Activated T-helper 17 cell treated with anti-CD3 and anti-CD28 coated beads, Interleukin-2, amount 50 U/mL, for 72 hours (primary cell): ENCODE measurements at regions not wholly inside any gene's neighbourhood (a gene's known extent, or its start where the extent isn't known, plus 50 kb on each side); places are given as distances from the start of the nearest gene placed in this dataset.
A peak's percentile ranks its signal among the peaks of the same experiment; 100 is the strongest.

Source experiments
- ATAC-seq: fragments of 150-1000 bp; cut with Tn5 transposase; replicated peaks from 2 replicates; pipeline ENCODE4 v1.10.0; 2021; ENCODE audit warnings: mild to moderate bottlenecking, moderate library complexity
- H3K27ac Mint-ChIP-seq: one replicate; pipeline ENCODE4 v1.8.0; 2022; ENCODE audit warnings: mixed read lengths
- H3K27me3 Mint-ChIP-seq: one replicate; pipeline ENCODE4 v1.8.0; 2022; ENCODE audit warnings: mixed read lengths
- H3K36me3 Mint-ChIP-seq: one replicate; pipeline ENCODE4 v1.8.0; 2022; ENCODE audit warnings: low read depth, mild to moderate bottlenecking, mixed read lengths
- H3K4me1 Mint-ChIP-seq: one replicate; pipeline ENCODE4 v1.8.0; 2022; ENCODE audit warnings: mixed read lengths
- H3K4me3 Mint-ChIP-seq: one replicate; pipeline ENCODE4 v1.8.0; 2022; ENCODE audit warnings: mild to moderate bottlenecking, mixed read lengths
- H3K9me3 Mint-ChIP-seq: one replicate; pipeline ENCODE4 v1.8.0; 2022; ENCODE audit warnings: mixed read lengths

- no peaks in the 10 kb centered on the region for H3K9me3 Mint-ChIP-seq
- H3K27me3 Mint-ChIP-seq: peaks cover 3% of the 10 kb centered on the region
- no peak overlapping the region for H3K4me3 Mint-ChIP-seq
- no peaks in the 10 kb centered on the region for H3K4me1 Mint-ChIP-seq
- ATAC-seq: no peak
- H3K27ac Mint-ChIP-seq: no peak overlapping the region
- no peaks in the 10 kb centered on the region for H3K36me3 Mint-ChIP-seq
Observed at GRCh38 chr5:61965069-61965468, 340.9 kb upstream of the KIF2A start.

GRCh38 chr5:61965490-61965889 lies 340.5 kb upstream of the KIF2A start:
- no peaks in the 10 kb centered on the region for H3K9me3 Mint-ChIP-seq
- H3K27ac Mint-ChIP-seq: no peak overlapping the region
- no peak overlapping the region for H3K4me3 Mint-ChIP-seq
- no peaks in the 10 kb centered on the region for H3K36me3 Mint-ChIP-seq
- H3K4me1 Mint-ChIP-seq: no peaks in the 10 kb centered on the region
- H3K27me3 Mint-ChIP-seq: peaks cover 3% of the 10 kb centered on the region
- ATAC-seq: no peak

- no peak overlapping the region for H3K27ac Mint-ChIP-seq
- peaks cover 3% of the 10 kb centered on the region for H3K27me3 Mint-ChIP-seq
- ATAC-seq: no peak
- H3K9me3 Mint-ChIP-seq: no peaks in the 10 kb centered on the region
- no peaks in the 10 kb centered on the region for H3K36me3 Mint-ChIP-seq
- H3K4me3 Mint-ChIP-seq: no peak overlapping the region
- H3K4me1 Mint-ChIP-seq: no peaks in the 10 kb centered on the region
Observed at GRCh38 chr5:61966296-61966955, 339.6 kb upstream of the KIF2A start.

- Mint-ChIP-seq H3K27me3 (peaks cover 3% of the 10 kb centered on the region), H3K4me1 (no peaks in the 10 kb centered on the region), H3K27ac (no peak overlapping the region), H3K4me3 (no peak overlapping the region), H3K36me3 (no peaks in the 10 kb centered on the region), H3K9me3 (no peaks in the 10 kb centered on the region)
- ATAC-seq: no peak
Observed at GRCh38 chr5:61966997-61967396, 339.0 kb upstream of the KIF2A start.

GRCh38 chr5:61967681-61968080 lies 338.3 kb upstream of the KIF2A start:
- Mint-ChIP-seq H3K27me3 (peaks cover 3% of the 10 kb centered on the region), H3K9me3 (no peaks in the 10 kb centered on the region), H3K27ac (no peak overlapping the region), H3K4me3 (no peak overlapping the region), H3K4me1 (no peaks in the 10 kb centered on the region), H3K36me3 (no peaks in the 10 kb centered on the region)
- ATAC-seq: no peak

GRCh38 chr5:61969347-61969746 lies 336.7 kb upstream of the KIF2A start:
- Mint-ChIP-seq H3K4me3 (no peak overlapping the region), H3K36me3 (no peaks in the 10 kb centered on the region), H3K27ac (no peak overlapping the region), H3K9me3 (no peaks in the 10 kb centered on the region), H3K27me3 (peaks cover 3% of the 10 kb centered on the region), H3K4me1 (no peaks in the 10 kb centered on the region)
- no peak for ATAC-seq

- no peak overlapping the region for H3K4me3 Mint-ChIP-seq
- no peaks in the 10 kb centered on the region for H3K9me3 Mint-ChIP-seq
- no peaks in the 10 kb centered on the region for H3K4me1 Mint-ChIP-seq
- H3K27me3 Mint-ChIP-seq: peaks cover 3% of the 10 kb centered on the region
- no peak for ATAC-seq
- no peaks in the 10 kb centered on the region for H3K36me3 Mint-ChIP-seq
- no peak overlapping the region for H3K27ac Mint-ChIP-seq
Observed at GRCh38 chr5:61969755-61970154, 336.3 kb upstream of the KIF2A start.

GRCh38 chr5:61970218-61970617 lies 335.8 kb upstream of the KIF2A start:
- no peak overlapping the region for H3K27ac Mint-ChIP-seq
- no peak for ATAC-seq
- no peak overlapping the region for H3K4me3 Mint-ChIP-seq
- H3K9me3 Mint-ChIP-seq: no peaks in the 10 kb centered on the region
- no peaks in the 10 kb centered on the region for H3K36me3 Mint-ChIP-seq
- peaks cover 3% of the 10 kb centered on the region for H3K27me3 Mint-ChIP-seq
- no peaks in the 10 kb centered on the region for H3K4me1 Mint-ChIP-seq

GRCh38 chr5:61974680-61975079 lies 331.3 kb upstream of the KIF2A start:
- Mint-ChIP-seq H3K27ac (no peak overlapping the region), H3K27me3 (no peaks in the 10 kb centered on the region), H3K4me3 (no peak overlapping the region), H3K4me1 (no peaks in the 10 kb centered on the region), H3K36me3 (no peaks in the 10 kb centered on the region), H3K9me3 (no peaks in the 10 kb centered on the region)
- ATAC-seq: peak; percentile 72

- Mint-ChIP-seq H3K9me3 (peaks cover 8% of the 10 kb centered on the region), H3K27me3 (peaks cover 3% of the 10 kb centered on the region), H3K4me1 (no peaks in the 10 kb centered on the region), H3K27ac (no peak overlapping the region), H3K36me3 (no peaks in the 10 kb centered on the region), H3K4me3 (no peak overlapping the region)
- no peak for ATAC-seq
Observed at GRCh38 chr5:61981886-61982285, 324.1 kb upstream of the KIF2A start.

- Mint-ChIP-seq H3K4me1 (no peaks in the 10 kb centered on the region), H3K9me3 (peaks cover 9% of the 10 kb centered on the region), H3K27me3 (peaks cover 5% of the 10 kb centered on the region), H3K36me3 (no peaks in the 10 kb centered on the region), H3K27ac (no peak overlapping the region), H3K4me3 (no peak overlapping the region)
- ATAC-seq: no peak
Observed at GRCh38 chr5:61991430-61991829, 314.6 kb upstream of the KIF2A start.

- no peak for ATAC-seq
- Mint-ChIP-seq H3K9me3 (peaks cover 9% of the 10 kb centered on the region), H3K4me3 (no peak overlapping the region), H3K36me3 (no peaks in the 10 kb centered on the region), H3K27me3 (peaks cover 5% of the 10 kb centered on the region), H3K4me1 (no peaks in the 10 kb centered on the region), H3K27ac (no peak overlapping the region)
Observed at GRCh38 chr5:61991866-61992265, 314.1 kb upstream of the KIF2A start.

- Mint-ChIP-seq H3K36me3 (no peaks in the 10 kb centered on the region), H3K27me3 (peaks cover 5% of the 10 kb centered on the region), H3K4me1 (no peaks in the 10 kb centered on the region), H3K27ac (no peak overlapping the region), H3K9me3 (peaks cover 4% of the 10 kb centered on the region), H3K4me3 (no peak overlapping the region)
- no peak for ATAC-seq
Observed at GRCh38 chr5:61993295-61993927, 312.6 kb upstream of the KIF2A start.

GRCh38 chr5:61994171-61994570 lies 311.8 kb upstream of the KIF2A start:
- Mint-ChIP-seq H3K36me3 (no peaks in the 10 kb centered on the region), H3K4me3 (no peak overlapping the region), H3K4me1 (no peaks in the 10 kb centered on the region), H3K9me3 (peaks cover 4% of the 10 kb centered on the region), H3K27ac (no peak overlapping the region), H3K27me3 (peaks cover 5% of the 10 kb centered on the region)
- ATAC-seq: no peak

GRCh38 chr5:61995486-61995885 lies 310.5 kb upstream of the KIF2A start:
- no peak overlapping the region for H3K27ac Mint-ChIP-seq
- H3K36me3 Mint-ChIP-seq: no peaks in the 10 kb centered on the region
- H3K4me3 Mint-ChIP-seq: no peak overlapping the region
- no peak for ATAC-seq
- no peaks in the 10 kb centered on the region for H3K4me1 Mint-ChIP-seq
- H3K27me3 Mint-ChIP-seq: no peaks in the 10 kb centered on the region
- no peaks in the 10 kb centered on the region for H3K9me3 Mint-ChIP-seq
